Bronchial epithelial cell (primary cell): ENCODE measurements at regions not wholly inside any gene's neighbourhood (a gene's known extent, or its start where the extent isn't known, plus 50 kb on each side); places are given as distances from the start of the nearest gene placed in this dataset.

Source experiments
- DNase-seq: peaks from one replicate; pipeline ENCODE4 v3.0.0-alpha.2; 2010; ENCODE audit warnings: low read depth
- FAIRE-seq: peaks from 2 replicates; lab custom pipeline; 2011; peaks lifted over from hg19 to GRCh38; lab: Jason Lieb, UNC
- H3K27me3 ChIP-seq: 2 replicates; pipeline ENCODE4 v1.5.1; 2011; ENCODE audit warnings: low read length; ENCODE audit not compliant: control insufficient read depth, insufficient read depth
- H3K36me3 ChIP-seq: 2 replicates; pipeline ENCODE4 v1.5.1; 2011; ENCODE audit warnings: low read length; ENCODE audit not compliant: control insufficient read depth, insufficient read depth
- H3K4me3 ChIP-seq: 2 replicates; pipeline ENCODE4 v1.5.1; 2011; ENCODE audit warnings: mild to moderate bottlenecking, low read depth, low read length, control low read depth
- CTCF ChIP-seq: IDR thresholded peaks from 2 replicates; pipeline ENCODE4 v1.5.1; 2011; ENCODE audit warnings: mild to moderate bottlenecking, moderate library complexity, low read length, control low read depth, inconsistent platforms; ENCODE audit not compliant: insufficient read depth, severe bottlenecking

- H3K27me3 ChIP-seq, result no peaks in the 10 kb centered on the region
- H3K36me3 ChIP-seq, result no peaks in the 10 kb centered on the region
- FAIRE-seq (no peak), DNase-seq (peak; percentile 1)
- no peak overlapping the region for H3K4me3 ChIP-seq
- TF ChIP-seq CTCF, result no peak
These were observed 388.4 kb downstream of the BTBD3 start for GRCh38 chr20:12306107-12306506.

GRCh38 chr20:12311094-12311865 is 393.6 kb downstream of the BTBD3 start:
- Histone ChIP-seq H3K4me3 (no peak overlapping the region), H3K27me3 (no peaks in the 10 kb centered on the region), H3K36me3 (no peaks in the 10 kb centered on the region)
- no peak for TF ChIP-seq CTCF
- DNase-seq (no peak), FAIRE-seq (no peak)

GRCh38 chr20:12315652-12316051 is 398.0 kb downstream of the BTBD3 start:
- TF ChIP-seq CTCF, result no peak
- no peaks in the 10 kb centered on the region for H3K36me3 ChIP-seq
- no peak for DNase-seq
- no peak overlapping the region for H3K4me3 ChIP-seq
- no peak for FAIRE-seq
- no peaks in the 10 kb centered on the region for H3K27me3 ChIP-seq

GRCh38 chr20:12316794-12317193 is 399.1 kb downstream of the BTBD3 start:
- H3K4me3 ChIP-seq, result no peak overlapping the region
- DNase-seq (no peak), FAIRE-seq (no peak)
- no peaks in the 10 kb centered on the region for H3K27me3 ChIP-seq
- TF ChIP-seq CTCF, result no peak
- no peaks in the 10 kb centered on the region for H3K36me3 ChIP-seq

GRCh38 chr20:12317433-12317832 is 399.7 kb downstream of the BTBD3 start:
- Histone ChIP-seq H3K27me3 (no peaks in the 10 kb centered on the region), H3K4me3 (no peak overlapping the region), H3K36me3 (no peaks in the 10 kb centered on the region)
- no peak for DNase-seq
- no peak for TF ChIP-seq CTCF
- no peak for FAIRE-seq

- no peak overlapping the region for H3K4me3 ChIP-seq
- no peaks in the 10 kb centered on the region for H3K36me3 ChIP-seq
- FAIRE-seq (no peak), DNase-seq (no peak)
- TF ChIP-seq CTCF, result no peak
- H3K27me3 ChIP-seq, result no peaks in the 10 kb centered on the region
These were observed 400.4 kb downstream of the BTBD3 start for GRCh38 chr20:12318043-12318442.
